Activated CD4-positive, alpha-beta T cell treated with anti-CD3 and anti-CD28 coated beads, Interleukin-2, amount 10 ng/mL, durations not matched to agents 7 days and 5 days (primary cell): ENCODE measurements at regions not wholly inside any gene's neighbourhood (a gene's known extent, or its start where the extent isn't known, plus 50 kb on each side); places are given as distances from the start of the nearest gene placed in this dataset.

Source experiments
- CTCF ChIA-PET: fragments of 350-600 bp; sonication (Branson Sonifier 250); formaldehyde crosslinking; loops from one replicate; lab custom pipeline; 2021; ENCODE audit warnings: antibody characterized with exemption; lab: Charles Lee
- POLR2A ChIA-PET: fragments of 350-600 bp; sonication (Branson Sonifier 250); formaldehyde crosslinking; loops from one replicate; lab custom pipeline; 2021; ENCODE audit warnings: antibody characterized with exemption; lab: Charles Lee
- DNase-seq: peaks from one replicate; pipeline ENCODE4 v3.0.0-alpha.2; 2020
- H3K27ac Mint-ChIP-seq: one replicate; pipeline ENCODE4 v1.8.0; 2021; ENCODE audit warnings: mild to moderate bottlenecking, moderate library complexity, mixed read lengths
- H3K27me3 Mint-ChIP-seq: one replicate; pipeline ENCODE4 v1.8.0; 2021; ENCODE audit warnings: mixed read lengths
- H3K36me3 Mint-ChIP-seq: one replicate; pipeline ENCODE4 v1.8.0; 2021; ENCODE audit warnings: low read depth, mixed read lengths
- H3K4me1 Mint-ChIP-seq: one replicate; pipeline ENCODE4 v1.8.0; 2021; ENCODE audit warnings: mixed read lengths
- H3K4me3 Mint-ChIP-seq: one replicate; pipeline ENCODE4 v1.8.0; 2021; ENCODE audit warnings: mild to moderate bottlenecking, moderate library complexity, mixed read lengths
- H3K9me3 Mint-ChIP-seq: one replicate; pipeline ENCODE4 v1.8.0; 2021; ENCODE audit warnings: mixed read lengths

DNA sequence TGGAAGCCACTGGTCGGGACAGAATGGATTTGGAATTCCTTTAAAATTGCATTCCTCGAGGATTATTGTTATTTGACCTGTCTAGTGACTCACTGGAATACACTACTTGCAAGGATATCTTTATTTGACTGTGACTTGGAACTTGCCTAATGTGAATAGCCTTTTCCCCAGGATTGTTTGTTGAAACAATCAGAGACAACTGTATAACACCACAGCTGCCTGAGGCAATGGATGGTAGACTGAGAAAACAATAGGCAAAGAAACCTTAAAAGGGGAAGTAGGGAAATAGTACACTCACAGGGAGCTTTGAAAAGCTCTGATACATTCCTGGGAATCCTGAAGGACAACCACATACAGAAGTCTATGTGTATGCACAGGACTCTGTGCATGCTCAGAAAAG, 465.3 kb downstream of the BMP2 start:
- Mint-ChIP-seq H3K27ac (no peak overlapping the region), H3K27me3 (no peaks in the 10 kb centered on the region), H3K9me3 (peaks cover 9% of the 10 kb centered on the region), H3K36me3 (no peaks in the 10 kb centered on the region), H3K4me3 (no peak overlapping the region), H3K4me1 (no peaks in the 10 kb centered on the region)
- ChIA-PET CTCF (no interaction called here), POLR2A (no interaction called here)
- no peak for DNase-seq

DNA sequence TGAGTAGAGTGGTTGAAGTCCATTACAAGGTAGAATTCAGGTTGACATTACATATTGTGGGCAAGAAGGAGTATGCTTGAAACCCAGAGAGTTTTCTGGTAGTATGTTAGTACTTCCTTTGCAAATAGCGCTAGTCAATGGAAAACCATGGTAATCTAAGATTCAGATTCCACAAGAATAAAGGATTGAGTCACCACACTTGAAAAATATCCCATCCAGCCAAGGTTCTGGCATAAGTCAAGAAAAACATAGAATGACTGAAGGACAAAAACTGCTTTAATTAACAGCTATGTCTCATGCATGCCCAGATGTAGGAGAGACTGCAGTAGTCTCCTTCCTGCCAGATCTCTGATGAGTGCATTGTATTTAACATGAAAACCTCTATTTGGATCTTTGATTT, 469.8 kb downstream of the BMP2 start:
- no peak for DNase-seq
- no peak overlapping the region for H3K27ac Mint-ChIP-seq
- ChIA-PET POLR2A (no interaction called here), CTCF (no interaction called here)
- peaks cover 7% of the 10 kb centered on the region for H3K9me3 Mint-ChIP-seq
- H3K36me3 Mint-ChIP-seq: no peaks in the 10 kb centered on the region
- H3K27me3 Mint-ChIP-seq: no peaks in the 10 kb centered on the region
- H3K4me1 Mint-ChIP-seq: no peaks in the 10 kb centered on the region
- no peak overlapping the region for H3K4me3 Mint-ChIP-seq

DNA sequence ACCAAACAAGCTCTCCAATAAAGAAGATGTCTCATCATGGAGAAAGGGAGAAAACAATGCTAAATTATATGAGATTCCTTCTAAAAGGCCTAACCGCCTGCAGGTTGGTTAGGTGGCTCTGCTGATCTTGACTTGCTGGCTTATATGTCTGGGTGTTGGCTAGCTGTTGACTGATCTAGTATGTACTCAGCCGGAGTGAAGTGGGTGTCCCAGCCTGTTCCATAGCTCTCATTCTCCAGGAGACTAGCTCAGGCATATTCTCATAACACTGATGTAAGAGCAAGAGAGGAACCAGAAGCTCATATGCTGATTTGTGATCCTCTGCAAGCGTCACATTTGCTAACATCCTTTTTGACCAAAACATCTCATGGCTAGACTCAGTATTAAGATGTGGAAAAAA, 473.0 kb downstream of the BMP2 start:
- no peaks in the 10 kb centered on the region for H3K4me1 Mint-ChIP-seq
- POLR2A ChIA-PET: no interaction called here
- no peaks in the 10 kb centered on the region for H3K36me3 Mint-ChIP-seq
- peaks cover 3% of the 10 kb centered on the region for H3K9me3 Mint-ChIP-seq
- H3K27ac Mint-ChIP-seq: no peak overlapping the region
- CTCF ChIA-PET: no interaction called here
- no peaks in the 10 kb centered on the region for H3K27me3 Mint-ChIP-seq
- DNase-seq: no peak
- no peak overlapping the region for H3K4me3 Mint-ChIP-seq

DNA sequence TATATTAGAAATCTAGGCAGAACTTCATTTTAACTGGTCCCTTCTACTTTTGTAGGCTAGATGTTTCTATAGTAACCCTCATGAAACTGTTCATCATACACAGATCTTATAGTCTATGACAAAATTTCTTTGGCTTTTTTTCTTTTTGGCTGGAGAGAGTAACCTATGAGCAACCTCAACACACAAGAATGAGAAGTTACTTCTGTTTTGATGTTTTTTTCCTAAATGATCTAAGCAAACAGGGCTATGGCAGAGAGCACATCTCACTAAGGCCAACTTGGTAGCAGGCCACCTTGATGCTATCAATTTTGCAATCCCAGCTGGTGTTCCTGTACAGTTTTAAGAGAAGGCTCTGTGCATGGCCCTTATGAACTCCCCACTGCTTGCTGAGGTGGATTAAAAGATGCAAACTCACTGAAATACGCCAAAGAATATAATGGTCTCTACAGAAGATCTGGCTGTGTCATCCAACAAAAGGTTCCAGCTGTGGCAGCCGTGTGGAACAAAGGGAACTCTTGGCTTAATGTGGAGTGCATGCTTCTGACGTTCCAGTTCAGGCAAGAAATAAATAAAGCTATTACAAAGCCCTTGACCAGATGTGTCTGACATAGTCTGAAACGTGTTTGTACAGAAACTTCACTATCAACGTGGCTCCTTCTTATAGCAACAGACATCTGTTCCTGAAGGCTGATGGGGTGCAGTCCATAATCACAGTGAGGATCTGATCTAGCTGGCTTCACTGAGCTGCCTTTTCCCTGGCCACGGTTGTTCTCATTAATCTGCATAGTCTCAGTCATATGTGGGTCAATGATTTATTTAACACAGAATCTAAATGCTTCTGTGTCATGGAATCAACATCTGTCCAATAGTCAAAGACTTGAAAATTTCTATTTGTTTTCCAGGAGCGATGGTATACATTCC, 481.1 kb downstream of the BMP2 start:
- no peak for DNase-seq
- ChIA-PET POLR2A (no interaction called here), CTCF (no interaction called here)
- Mint-ChIP-seq H3K9me3 (no peaks in the 10 kb centered on the region), H3K27me3 (no peaks in the 10 kb centered on the region), H3K36me3 (no peaks in the 10 kb centered on the region), H3K27ac (no peak overlapping the region), H3K4me1 (no peaks in the 10 kb centered on the region), H3K4me3 (no peak overlapping the region)

DNA sequence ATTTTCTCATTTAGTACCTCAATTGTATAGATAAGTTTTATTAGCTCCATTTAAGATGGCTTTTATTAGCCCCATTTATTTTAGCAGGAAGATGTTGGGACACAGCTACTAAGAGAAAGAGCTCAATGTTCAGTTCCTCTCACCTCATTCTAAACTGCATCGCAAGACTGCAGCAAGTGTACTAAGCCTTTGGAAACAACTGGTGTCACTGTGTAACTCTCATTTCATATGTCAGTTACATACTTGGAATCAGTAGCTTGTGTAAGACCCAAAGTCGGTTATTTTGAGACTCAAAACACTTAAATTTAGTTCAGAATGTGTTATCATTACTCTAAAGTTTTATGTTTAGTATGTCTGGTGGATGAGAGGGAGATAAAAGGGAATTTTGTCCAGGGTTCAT, 482.9 kb downstream of the BMP2 start:
- DNase-seq: no peak
- Mint-ChIP-seq H3K27ac (no peak overlapping the region), H3K4me3 (no peak overlapping the region), H3K9me3 (no peaks in the 10 kb centered on the region), H3K27me3 (no peaks in the 10 kb centered on the region), H3K36me3 (no peaks in the 10 kb centered on the region), H3K4me1 (no peaks in the 10 kb centered on the region)
- POLR2A ChIA-PET: no interaction called here
- CTCF ChIA-PET: no interaction called here

DNA sequence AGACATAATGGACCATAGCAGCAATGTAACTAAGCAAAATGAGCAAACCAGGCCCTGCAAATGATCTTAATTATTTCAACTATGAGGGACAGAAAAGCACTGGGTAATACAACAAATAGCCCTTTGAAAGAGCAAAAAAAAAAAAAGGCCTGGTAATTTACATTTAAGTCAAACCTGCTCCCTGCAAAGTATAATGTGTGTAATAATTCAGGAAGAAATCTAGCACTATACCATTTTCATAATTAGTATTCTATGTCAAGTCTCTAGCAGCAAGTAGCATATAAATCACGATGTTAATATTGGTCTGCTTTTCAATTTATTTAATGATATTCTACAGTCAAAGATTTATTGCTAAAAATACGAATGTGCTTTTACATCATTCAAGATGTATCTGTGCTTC, 489.6 kb downstream of the BMP2 start:
- H3K27me3 Mint-ChIP-seq: no peaks in the 10 kb centered on the region
- CTCF ChIA-PET: no interaction called here
- H3K36me3 Mint-ChIP-seq: no peaks in the 10 kb centered on the region
- no peak for DNase-seq
- H3K4me3 Mint-ChIP-seq: no peak overlapping the region
- H3K27ac Mint-ChIP-seq: no peak overlapping the region
- POLR2A ChIA-PET: no interaction called here
- H3K4me1 Mint-ChIP-seq: no peaks in the 10 kb centered on the region
- no peaks in the 10 kb centered on the region for H3K9me3 Mint-ChIP-seq

DNA sequence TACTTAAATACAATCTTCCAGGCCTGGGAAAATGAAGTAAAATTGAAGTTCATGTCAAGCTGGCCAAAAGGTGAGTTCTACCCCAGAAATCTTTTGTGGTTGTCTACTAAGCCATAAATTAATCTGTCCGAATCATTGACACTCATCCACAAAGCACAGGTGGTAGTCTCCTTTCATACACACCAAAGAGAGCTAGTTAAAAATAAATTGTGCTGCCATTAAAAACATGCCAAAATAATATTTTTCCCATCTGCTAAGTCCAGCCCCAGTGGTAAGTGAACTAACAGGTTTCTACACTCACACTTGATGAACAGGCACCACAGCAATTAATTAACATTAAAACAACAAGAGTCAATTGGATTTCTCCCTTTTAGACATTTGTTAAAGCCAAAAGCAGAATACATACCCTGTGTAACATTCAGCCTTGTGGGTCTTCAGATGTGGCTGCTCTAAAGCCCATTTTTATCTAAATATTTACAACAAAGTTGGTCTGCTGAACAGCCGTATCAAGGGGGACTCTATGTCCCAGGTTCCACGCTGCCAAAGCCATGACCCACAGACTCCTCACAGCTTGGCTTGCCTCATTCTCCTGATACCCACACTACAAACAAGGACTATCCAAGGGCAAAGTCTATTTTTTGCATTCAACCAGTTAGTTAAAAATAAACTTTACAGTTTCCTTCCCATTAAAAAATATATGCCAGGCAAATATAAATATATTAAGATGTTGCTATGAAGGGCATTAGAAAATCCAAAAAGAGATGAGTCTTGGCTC, 490.4 kb downstream of the BMP2 start:
- ChIA-PET POLR2A (no interaction called here), CTCF (no interaction called here)
- no peaks in the 10 kb centered on the region for H3K27me3 Mint-ChIP-seq

DNA sequence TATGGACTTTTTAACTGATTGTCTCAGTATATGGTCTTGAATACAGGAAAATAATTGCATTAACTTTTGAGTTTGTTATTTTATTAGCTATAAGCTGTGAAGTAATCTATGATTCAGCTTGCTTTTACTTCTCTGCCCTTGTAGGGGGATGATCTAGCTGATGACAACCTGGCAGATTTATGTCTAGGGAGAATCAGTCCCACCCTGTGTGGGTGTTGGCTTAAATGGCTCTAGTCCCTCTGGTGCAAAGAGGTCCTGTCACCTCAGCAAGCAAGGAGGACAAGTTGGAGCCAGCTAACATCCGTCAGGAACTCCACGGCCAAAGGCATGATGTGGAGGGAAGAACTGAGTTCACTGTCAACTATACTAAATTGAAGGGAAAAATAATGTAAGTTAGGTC, 495.3 kb downstream of the BMP2 start:
- POLR2A ChIA-PET: no interaction called here
- no peak overlapping the region for H3K27ac Mint-ChIP-seq

More for the DNA sequence above, 490.4 kb downstream of the BMP2 start:
- no peak overlapping the region for H3K4me3 Mint-ChIP-seq
- H3K36me3 Mint-ChIP-seq: no peaks in the 10 kb centered on the region
- no peaks in the 10 kb centered on the region for H3K4me1 Mint-ChIP-seq
- H3K9me3 Mint-ChIP-seq: no peaks in the 10 kb centered on the region
- no peak overlapping the region for H3K27ac Mint-ChIP-seq
- no peak for DNase-seq

DNA sequence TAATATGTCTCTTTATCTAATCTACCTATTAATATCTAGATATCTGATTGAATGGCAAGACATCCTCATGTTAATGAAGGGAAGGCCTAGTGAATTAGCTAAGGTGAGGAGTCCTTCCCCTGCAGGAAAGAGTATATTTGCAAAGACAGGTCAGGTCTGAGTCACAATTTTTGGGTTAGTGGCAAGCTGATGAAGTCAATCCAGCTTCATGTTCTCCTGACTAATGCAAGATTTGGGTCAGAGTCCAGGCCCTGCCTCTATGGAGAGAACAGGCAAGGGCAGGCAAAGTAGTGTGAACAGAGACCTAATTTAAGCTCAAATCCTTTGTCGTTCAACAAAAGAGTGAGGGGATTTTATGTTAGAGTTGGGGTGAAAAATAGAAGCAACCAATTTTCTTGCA, 496.7 kb downstream of the BMP2 start:
- Mint-ChIP-seq H3K27ac (no peak overlapping the region), H3K4me1 (no peaks in the 10 kb centered on the region), H3K9me3 (peaks cover 2% of the 10 kb centered on the region), H3K36me3 (no peaks in the 10 kb centered on the region), H3K4me3 (no peak overlapping the region), H3K27me3 (no peaks in the 10 kb centered on the region)
- DNase-seq: no peak
- POLR2A ChIA-PET: no interaction called here
- CTCF ChIA-PET: no interaction called here

More for the DNA sequence above, 495.3 kb downstream of the BMP2 start:
- H3K4me3 Mint-ChIP-seq: no peak overlapping the region
- H3K27me3 Mint-ChIP-seq: no peaks in the 10 kb centered on the region
- no peaks in the 10 kb centered on the region for H3K4me1 Mint-ChIP-seq
- CTCF ChIA-PET: no interaction called here
- no peaks in the 10 kb centered on the region for H3K9me3 Mint-ChIP-seq
- DNase-seq: no peak
- H3K36me3 Mint-ChIP-seq: no peaks in the 10 kb centered on the region

DNA sequence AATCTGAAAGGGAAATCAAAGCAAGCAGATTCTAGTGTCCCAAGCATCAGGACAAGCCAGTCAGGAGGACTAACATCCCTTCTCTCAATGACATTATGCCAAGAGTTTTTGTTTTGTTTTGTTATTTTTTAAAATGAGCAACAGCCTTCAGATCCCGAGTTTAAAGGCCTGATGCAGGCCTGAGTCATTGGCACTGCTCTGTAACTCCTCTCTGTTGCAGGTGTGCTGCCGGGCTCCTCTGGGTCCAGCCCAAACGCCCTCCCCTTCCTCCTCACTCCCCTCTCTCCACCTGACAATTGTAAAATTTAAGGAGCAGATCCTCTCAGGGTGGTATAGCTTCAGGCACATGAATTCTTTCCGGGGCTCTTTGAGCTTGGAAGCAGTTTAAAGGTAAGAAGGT, 502.0 kb downstream of the BMP2 start:
- POLR2A ChIA-PET: no interaction called here
- H3K27me3 Mint-ChIP-seq: no peaks in the 10 kb centered on the region
- DNase-seq: no peak
- H3K36me3 Mint-ChIP-seq: no peaks in the 10 kb centered on the region
- H3K27ac Mint-ChIP-seq: no peak overlapping the region
- H3K4me1 Mint-ChIP-seq: no peaks in the 10 kb centered on the region
- CTCF ChIA-PET: no interaction called here
- H3K4me3 Mint-ChIP-seq: no peak overlapping the region
- peaks cover 2% of the 10 kb centered on the region for H3K9me3 Mint-ChIP-seq

DNA sequence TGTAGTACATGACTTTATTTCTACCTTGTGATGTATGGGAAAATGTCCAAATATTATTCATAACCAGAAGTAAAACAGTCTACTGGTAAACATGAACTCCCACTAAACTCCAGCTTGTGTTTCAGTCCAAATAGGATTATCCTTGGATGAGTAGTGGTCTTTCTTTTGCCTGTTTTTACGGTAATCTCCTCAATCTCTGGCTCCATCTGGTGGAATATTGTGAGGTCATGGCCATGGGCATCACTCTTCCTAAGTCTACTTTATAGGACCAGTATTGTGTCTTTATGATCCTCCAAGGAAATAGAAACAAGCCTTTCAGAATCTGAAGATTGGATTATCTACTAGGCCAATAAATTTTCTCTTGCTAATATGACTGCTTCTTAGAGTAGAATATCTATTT, 505.0 kb downstream of the BMP2 start:
- no peak for DNase-seq
- no peak overlapping the region for H3K4me3 Mint-ChIP-seq
- ChIA-PET POLR2A (no interaction called here), CTCF (no interaction called here)
- H3K4me1 Mint-ChIP-seq: no peaks in the 10 kb centered on the region
- H3K27me3 Mint-ChIP-seq: no peaks in the 10 kb centered on the region
- H3K36me3 Mint-ChIP-seq: no peaks in the 10 kb centered on the region
- no peak overlapping the region for H3K27ac Mint-ChIP-seq
- peaks cover 5% of the 10 kb centered on the region for H3K9me3 Mint-ChIP-seq

DNA sequence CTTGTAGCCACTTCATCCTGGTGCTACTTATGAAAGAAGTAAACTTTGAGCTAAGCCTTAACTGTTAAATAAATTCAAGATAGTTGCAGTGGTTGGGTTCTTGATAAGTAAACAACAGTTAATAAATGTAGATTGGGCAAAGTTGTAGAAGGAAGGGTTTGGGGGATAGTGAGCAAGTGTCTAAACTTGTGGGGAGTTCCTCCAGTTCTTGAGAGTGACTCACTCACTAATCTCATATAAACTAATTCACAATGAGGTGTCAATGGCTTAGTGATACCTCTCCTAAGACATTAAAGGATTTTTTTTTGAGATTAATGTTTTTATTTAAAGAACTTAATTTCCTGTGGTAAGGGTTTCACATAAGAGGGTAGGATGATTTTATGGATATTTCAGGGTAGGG, 507.4 kb downstream of the BMP2 start:
- H3K9me3 Mint-ChIP-seq: peaks cover 3% of the 10 kb centered on the region
- POLR2A ChIA-PET: no interaction called here
- H3K4me1 Mint-ChIP-seq: no peaks in the 10 kb centered on the region
- H3K4me3 Mint-ChIP-seq: no peak overlapping the region
- no peak overlapping the region for H3K27ac Mint-ChIP-seq
- H3K27me3 Mint-ChIP-seq: no peaks in the 10 kb centered on the region
- CTCF ChIA-PET: no interaction called here
- no peaks in the 10 kb centered on the region for H3K36me3 Mint-ChIP-seq
- DNase-seq: no peak

DNA sequence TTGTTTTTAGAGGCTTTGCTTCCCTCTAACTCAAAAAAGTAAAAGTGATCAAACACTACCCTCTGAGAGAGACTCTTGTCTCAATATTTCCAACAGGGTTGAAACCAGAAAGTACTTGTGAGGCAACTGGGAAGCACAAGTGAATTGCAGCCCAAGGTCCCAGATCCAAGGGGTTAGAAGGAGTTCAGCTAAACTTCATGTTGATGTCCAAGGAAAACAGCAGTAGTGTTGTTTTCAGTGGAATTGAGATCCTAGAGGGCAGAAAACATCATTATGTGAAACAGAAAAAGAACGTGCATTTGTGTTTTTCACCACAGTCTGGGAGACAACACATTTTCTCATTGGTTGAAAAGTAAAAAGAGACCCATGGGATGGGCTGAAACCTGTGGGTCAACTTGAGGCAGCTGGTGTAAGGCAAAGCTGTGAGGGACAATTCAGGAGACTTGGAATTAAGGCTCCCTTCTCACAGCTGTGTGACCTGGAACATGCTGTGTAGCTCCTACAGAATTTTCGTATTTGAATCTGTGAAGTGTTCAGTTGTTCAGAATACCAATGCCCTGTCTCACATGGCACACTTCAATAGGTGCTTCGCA, 508.3 kb downstream of the BMP2 start:
- Mint-ChIP-seq H3K27me3 (no peaks in the 10 kb centered on the region), H3K4me1 (no peaks in the 10 kb centered on the region), H3K9me3 (peaks cover 5% of the 10 kb centered on the region), H3K36me3 (no peaks in the 10 kb centered on the region), H3K4me3 (no peak overlapping the region), H3K27ac (no peak overlapping the region)
- POLR2A ChIA-PET: no interaction called here
- CTCF ChIA-PET: no interaction called here
- DNase-seq: no peak
